PC-9 (cell line): ENCODE measurements at regions not wholly inside any gene's neighbourhood (a gene's known extent, or its start where the extent isn't known, plus 50 kb on each side); places are given as distances from the start of the nearest gene placed in this dataset.

Experiments
- BruUV-seq: library from RNA; stranded (reverse); fragments of 400-500 nt; replicated peaks from 2 replicates; lab custom pipeline; 2021; lab: Mats Ljungman, UMichigan
- CTCF ChIA-PET: fragments of 300-600 bp; sonication (Branson Sonifier 250); formaldehyde crosslinking; loops from one replicate; lab custom pipeline; 2022; ENCODE audit warnings: antibody characterized with exemption; lab: Charles Lee
- POLR2A ChIA-PET: fragments of 300-600 bp; sonication (Branson Sonifier 250); formaldehyde crosslinking; loops from one replicate; lab custom pipeline; 2022; ENCODE audit warnings: antibody characterized with exemption; ENCODE audit not compliant: unreplicated experiment; lab: Charles Lee
- DNase-seq, 2 experiments: peaks; one replicate each; pipeline versions ENCODE4 v3.0.0 to v3.0.0-alpha.2; 2015 to 2022; ENCODE audit warnings: mixed read lengths in 1 of 2
- H2AFZ ChIP-seq: fragments of 200-600 bp; sonication (generic); 2 replicates; pipeline ENCODE4 v1.8.1; 2017; ENCODE audit warnings: antibody characterized with exemption
- H3F3A ChIP-seq: fragments of 200-600 bp; sonication (generic); 2 replicates; pipeline ENCODE4 v1.8.1; 2017; ENCODE audit warnings: antibody characterized with exemption, mild to moderate bottlenecking, low read depth; ENCODE audit not compliant: insufficient read depth
- H3K27ac ChIP-seq: fragments of 200-600 bp; sonication (generic); 2 replicates; pipeline ENCODE4 v1.6.1; 2016; ENCODE audit warnings: mixed run types
- H3K27me3 ChIP-seq: fragments of 200-600 bp; sonication (generic); 2 replicates; pipeline ENCODE4 v1.6.1; 2016; ENCODE audit warnings: low read depth, mixed run types; ENCODE audit not compliant: insufficient read depth
- H3K36me3 ChIP-seq: fragments of 200-600 bp; sonication (generic); 2 replicates; pipeline ENCODE4 v1.6.1; 2016; ENCODE audit warnings: low read depth, mixed run types
- H3K4me1 ChIP-seq: fragments of 200-600 bp; sonication (generic); replicated peaks from 2 replicates; pipeline ENCODE4 v1.6.1; 2016; ENCODE audit warnings: mixed run types; ENCODE audit not compliant: insufficient read depth
- H3K4me2 ChIP-seq: fragments of 200-600 bp; sonication (generic); 2 replicates; pipeline ENCODE4 v1.6.1; 2017; ENCODE audit warnings: mixed run types
- H3K4me3 ChIP-seq: fragments of 200-600 bp; sonication (generic); 2 replicates; pipeline ENCODE4 v1.6.1; 2016; ENCODE audit warnings: mixed run types
- H3K79me2 ChIP-seq: fragments of 200-600 bp; sonication (generic); 2 replicates; pipeline ENCODE4 v1.6.1; 2017; ENCODE audit warnings: low read depth, mixed run types
- H3K9me2 ChIP-seq: fragments of 200-600 bp; sonication (generic); 2 replicates; pipeline ENCODE4 v1.8.1; 2017; ENCODE audit warnings: mild to moderate bottlenecking; ENCODE audit not compliant: insufficient read depth
- H3K9me3 ChIP-seq: fragments of 200-600 bp; sonication (generic); 2 replicates; pipeline ENCODE4 v1.8.1; 2016; ENCODE audit warnings: low read depth; ENCODE audit not compliant: insufficient read depth
- H4K20me1 ChIP-seq: fragments of 200-600 bp; sonication (generic); 2 replicates; pipeline ENCODE4 v1.8.1; 2017; ENCODE audit not compliant: insufficient read depth
- CTCF ChIP-seq: fragments of 200-600 bp; sonication (generic); conservative IDR thresholded peaks from 2 replicates; pipeline ENCODE4 v1.6.1; 2017; ENCODE audit warnings: mixed run types, antibody characterized with exemption, mild to moderate bottlenecking, moderate library complexity
- EZH2 ChIP-seq: fragments of 200-600 bp; sonication (generic); IDR thresholded peaks from 2 replicates; pipeline ENCODE4 v1.8.0; 2017; ENCODE audit warnings: antibody characterized with exemption, low read depth
- intact Hi-C: fragments of 100-400 bp; cut with micrococcal nuclease; formaldehyde crosslinking; loops from one replicate; pipeline ENCODE4 v1.10.0; 2022; ENCODE audit not compliant: unreplicated experiment

GRCh38 chr21:25361765-25362164 is 245.5 kb downstream of the MRPL39 start:
- Histone ChIP-seq H3K4me1 (no peaks in the 10 kb centered on the region), H3K9me3 (no peaks in the 10 kb centered on the region), H3K36me3 (no peaks in the 10 kb centered on the region), H3K4me2 (no peak overlapping the region), H3K9me2 (no peaks in the 10 kb centered on the region), H3K27ac (no peak overlapping the region), H4K20me1 (no peaks in the 10 kb centered on the region), H3F3A (no peaks in the 10 kb centered on the region), H3K79me2 (no peaks in the 10 kb centered on the region), H2AFZ (no peak overlapping the region), H3K27me3 (no peaks in the 10 kb centered on the region), H3K4me3 (no peak overlapping the region)
- BruUV-seq: no TSS peak
- intact Hi-C loops: no loop called here
- ChIA-PET POLR2A (no interaction called here), CTCF (no interaction called here)
- DNase-seq: no peak
- no peak for TF ChIP-seq CTCF
- TF ChIP-seq EZH2: no peak

- Histone ChIP-seq H2AFZ (no peak overlapping the region), H3K27ac (no peak overlapping the region), H3K4me2 (no peak overlapping the region), H3K36me3 (no peaks in the 10 kb centered on the region), H3K79me2 (no peaks in the 10 kb centered on the region), H3K4me1 (no peaks in the 10 kb centered on the region), H3K9me3 (no peaks in the 10 kb centered on the region), H3K4me3 (no peak overlapping the region), H3K27me3 (no peaks in the 10 kb centered on the region), H4K20me1 (no peaks in the 10 kb centered on the region), H3F3A (no peaks in the 10 kb centered on the region), H3K9me2 (no peaks in the 10 kb centered on the region)
- DNase-seq: no peak
- CTCF ChIA-PET: no interaction called here
- POLR2A ChIA-PET: no interaction called here
- no peak for TF ChIP-seq CTCF
- TF ChIP-seq EZH2: no peak
- BruUV-seq: no TSS peak
- intact Hi-C loops: no loop called here
These were observed 246.2 kb downstream of the MRPL39 start for GRCh38 chr21:25361097-25361496.

- intact Hi-C loops: no loop called here
- no peaks in the 10 kb centered on the region for H3K36me3 ChIP-seq
- H3K9me3 ChIP-seq: no peaks in the 10 kb centered on the region
- H3K79me2 ChIP-seq: no peaks in the 10 kb centered on the region
- CTCF ChIA-PET: no interaction called here
- no peaks in the 10 kb centered on the region for H3K9me2 ChIP-seq
- no peaks in the 10 kb centered on the region for H3K27me3 ChIP-seq
- no peaks in the 10 kb centered on the region for H4K20me1 ChIP-seq
- BruUV-seq: no TSS peak
- no peaks in the 10 kb centered on the region for H3K4me1 ChIP-seq
- no peak overlapping the region for H3K4me3 ChIP-seq
- POLR2A ChIA-PET: no interaction called here
- TF ChIP-seq CTCF: no peak
- TF ChIP-seq EZH2: no peak
- no peak overlapping the region for H3K4me2 ChIP-seq
- no peak overlapping the region for H3K27ac ChIP-seq
- DNase-seq: no peak
- no peak overlapping the region for H2AFZ ChIP-seq
- no peaks in the 10 kb centered on the region for H3F3A ChIP-seq
These were observed 246.7 kb downstream of the MRPL39 start for GRCh38 chr21:25360593-25360992.
